NT2/D1 (cell line): ENCODE measurements at regions not wholly inside any gene's neighbourhood (a gene's known extent, or its start where the extent isn't known, plus 50 kb on each side); places are given as distances from the start of the nearest gene placed in this dataset.
A peak's percentile ranks its signal among the peaks of the same experiment; 100 is the strongest.

Source experiments
- DNase-seq: peaks from one replicate; pipeline ENCODE4 v3.0.0-alpha.2; 2011; ENCODE audit warnings: low read depth, low spot score
- H3K27me3 ChIP-seq: 2 replicates; pipeline ENCODE4 v1.6.0; 2011; ENCODE audit warnings: mild to moderate bottlenecking; ENCODE audit not compliant: insufficient read length, insufficient read depth
- H3K36me3 ChIP-seq: 2 replicates; pipeline ENCODE4 v1.6.1; 2011; ENCODE audit warnings: mild to moderate bottlenecking, low read length, mixed read lengths; ENCODE audit not compliant: insufficient read depth, insufficient read length
- H3K4me1 ChIP-seq: 2 replicates; pipeline ENCODE4 v1.5.1; 2011; ENCODE audit not compliant: insufficient read depth, insufficient read length
- H3K4me3 ChIP-seq: 2 replicates; pipeline ENCODE4 v1.5.1; 2011; ENCODE audit warnings: low read depth; ENCODE audit not compliant: insufficient read length
- H3K9ac ChIP-seq: 2 replicates; pipeline ENCODE4 v1.6.0; 2011; ENCODE audit warnings: low read depth; ENCODE audit not compliant: insufficient read length
- H3K9me3 ChIP-seq: 2 replicates; pipeline ENCODE4 v1.5.1; 2011; ENCODE audit warnings: mild to moderate bottlenecking, low read length; ENCODE audit not compliant: insufficient read depth
- SUZ12 ChIP-seq: IDR thresholded peaks from 2 replicates; pipeline ENCODE4 v1.6.1; 2011; ENCODE audit not compliant: insufficient read length, insufficient read depth; ENCODE audit errors: extremely low read depth
- YY1 ChIP-seq: IDR thresholded peaks from 2 replicates; pipeline ENCODE4 v1.6.1; 2011; ENCODE audit not compliant: insufficient read length, insufficient read depth
- ZNF274 ChIP-seq: IDR thresholded peaks from 2 replicates; pipeline ENCODE4 v1.6.1; 2011; ENCODE audit warnings: mild to moderate bottlenecking, low read depth, low read length

- Histone ChIP-seq H3K9ac (no peak overlapping the region), H3K4me1 (no peaks in the 10 kb centered on the region), H3K36me3 (no peaks in the 10 kb centered on the region), H3K9me3 (no peaks in the 10 kb centered on the region), H3K4me3 (no peak overlapping the region), H3K27me3 (no peaks in the 10 kb centered on the region)
- TF ChIP-seq ZNF274 (no peak), YY1 (no peak)
- no peak for DNase-seq
Measured at GRCh38 chr13:76474966-76475365, 411.2 kb downstream of the KCTD12 start.

GRCh38 chr13:76474356-76474755, 411.8 kb downstream of the KCTD12 start:
- no peak overlapping the region for H3K9ac ChIP-seq
- no peaks in the 10 kb centered on the region for H3K9me3 ChIP-seq
- DNase-seq = no peak
- TF ChIP-seq YY1 (no peak), SUZ12 (no peak), ZNF274 (no peak)
- no peaks in the 10 kb centered on the region for H3K36me3 ChIP-seq
- no peaks in the 10 kb centered on the region for H3K27me3 ChIP-seq
- no peaks in the 10 kb centered on the region for H3K4me1 ChIP-seq
- H3K4me3 ChIP-seq = no peak overlapping the region

- H3K27me3 ChIP-seq = no peaks in the 10 kb centered on the region
- H3K9me3 ChIP-seq = no peaks in the 10 kb centered on the region
- H3K4me3 ChIP-seq = no peak overlapping the region
- H3K9ac ChIP-seq = no peak overlapping the region
- peak; percentile 85 for DNase-seq
- H3K4me1 ChIP-seq = no peaks in the 10 kb centered on the region
- no peaks in the 10 kb centered on the region for H3K36me3 ChIP-seq
- TF ChIP-seq ZNF274 (no peak), SUZ12 (no peak), YY1 (no peak)
Measured at GRCh38 chr13:76473552-76474134, 412.6 kb downstream of the KCTD12 start.

GRCh38 chr13:76472916-76473315, 413.3 kb downstream of the KCTD12 start:
- Histone ChIP-seq H3K27me3 (no peaks in the 10 kb centered on the region), H3K36me3 (no peaks in the 10 kb centered on the region), H3K4me1 (no peaks in the 10 kb centered on the region), H3K9ac (no peak overlapping the region), H3K9me3 (no peaks in the 10 kb centered on the region), H3K4me3 (no peak overlapping the region)
- TF ChIP-seq ZNF274 (no peak), SUZ12 (no peak), YY1 (no peak)
- no peak for DNase-seq

GRCh38 chr13:76471486-76471885, 414.7 kb downstream of the KCTD12 start:
- no peak overlapping the region for H3K9ac ChIP-seq
- no peak for DNase-seq
- H3K4me3 ChIP-seq = no peak overlapping the region
- H3K36me3 ChIP-seq = no peaks in the 10 kb centered on the region
- H3K27me3 ChIP-seq = no peaks in the 10 kb centered on the region
- H3K9me3 ChIP-seq = no peaks in the 10 kb centered on the region
- TF ChIP-seq ZNF274 (no peak), YY1 (no peak), SUZ12 (no peak)
- no peaks in the 10 kb centered on the region for H3K4me1 ChIP-seq

GRCh38 chr13:76470991-76471390, 415.2 kb downstream of the KCTD12 start:
- no peak overlapping the region for H3K4me3 ChIP-seq
- H3K4me1 ChIP-seq = no peaks in the 10 kb centered on the region
- no peaks in the 10 kb centered on the region for H3K27me3 ChIP-seq
- H3K9me3 ChIP-seq = no peaks in the 10 kb centered on the region
- no peaks in the 10 kb centered on the region for H3K36me3 ChIP-seq
- H3K9ac ChIP-seq = no peak overlapping the region
- no peak for DNase-seq
- TF ChIP-seq YY1 (no peak), SUZ12 (no peak), ZNF274 (no peak)

GRCh38 chr13:76466043-76466442, 420.2 kb downstream of the KCTD12 start:
- DNase-seq = no peak
- no peaks in the 10 kb centered on the region for H3K36me3 ChIP-seq
- H3K4me1 ChIP-seq = no peaks in the 10 kb centered on the region
- H3K4me3 ChIP-seq = no peak overlapping the region
- no peaks in the 10 kb centered on the region for H3K27me3 ChIP-seq
- H3K9ac ChIP-seq = no peak overlapping the region
- TF ChIP-seq YY1 (no peak), SUZ12 (no peak), ZNF274 (no peak)
- no peaks in the 10 kb centered on the region for H3K9me3 ChIP-seq

GRCh38 chr13:76463314-76463713, 422.9 kb downstream of the KCTD12 start:
- no peak overlapping the region for H3K9ac ChIP-seq
- no peak overlapping the region for H3K4me3 ChIP-seq
- no peak for DNase-seq
- no peaks in the 10 kb centered on the region for H3K27me3 ChIP-seq
- no peaks in the 10 kb centered on the region for H3K9me3 ChIP-seq
- TF ChIP-seq YY1 (no peak), SUZ12 (no peak), ZNF274 (no peak)
- H3K36me3 ChIP-seq = no peaks in the 10 kb centered on the region
- H3K4me1 ChIP-seq = no peaks in the 10 kb centered on the region
